Fibroblast of lung (primary cell): ENCODE measurements at regions not wholly inside any gene's neighbourhood (a gene's known extent, or its start where the extent isn't known, plus 50 kb on each side); places are given as distances from the start of the nearest gene placed in this dataset.

Experiments used
- DNase-seq, 2 donors: peaks; one replicate each; pipeline versions ENCODE4 v3.0.0 to v3.0.0-alpha.2; 2010; ENCODE audit warnings: low read depth in 2 of 2
- H2AFZ ChIP-seq: 2 replicates; pipeline ENCODE4 v1.5.1; 2012; ENCODE audit warnings: low read length, control low read depth, inconsistent platforms
- H3K27ac ChIP-seq: 2 replicates; pipeline ENCODE4 v1.5.1; 2011; ENCODE audit warnings: low read length, control low read depth; ENCODE audit not compliant: insufficient read depth
- H3K27me3 ChIP-seq: 2 replicates; pipeline ENCODE4 v1.5.1; 2011; ENCODE audit warnings: mild to moderate bottlenecking, low read length; ENCODE audit not compliant: control insufficient read depth, insufficient read depth
- H3K36me3 ChIP-seq: 2 replicates; pipeline ENCODE4 v1.5.1; 2011; ENCODE audit warnings: low read length; ENCODE audit not compliant: control insufficient read depth, insufficient read depth
- H3K4me1 ChIP-seq: 2 replicates; pipeline ENCODE4 v1.5.1; 2011; ENCODE audit warnings: low read length; ENCODE audit not compliant: control insufficient read depth, insufficient read depth; ENCODE audit errors: extremely low read depth
- H3K4me2 ChIP-seq: 2 replicates; pipeline ENCODE4 v1.5.1; 2011; ENCODE audit warnings: low read length, control low read depth; ENCODE audit not compliant: insufficient read depth; ENCODE audit errors: extremely low read depth
- H3K4me3 ChIP-seq, 4 experiments: fragments of 200-600 bp in 1 of 4; sonication (generic) in 1 of 4; replicated peaks in 1 of 4; 2 replicates each; pipeline ENCODE4 v1.5.1; 2011 to 2016; ENCODE audit warnings: low read length in 4 of 4, low read depth in 3 of 4, mild to moderate bottlenecking in 3 of 4, control low read depth in 2 of 4, inconsistent platforms in 1 of 4, mixed read lengths in 1 of 4; ENCODE audit not compliant: insufficient read depth in 1 of 4; ENCODE audit errors: control extremely low read depth in 1 of 4
- H3K79me2 ChIP-seq: 2 replicates; pipeline ENCODE4 v1.5.1; 2012; ENCODE audit warnings: mild to moderate bottlenecking, low read length, inconsistent platforms; ENCODE audit not compliant: control insufficient read depth, insufficient read depth
- H3K9ac ChIP-seq: 2 replicates; pipeline ENCODE4 v1.5.1; 2011; ENCODE audit warnings: mild to moderate bottlenecking, low read length, control low read depth; ENCODE audit not compliant: insufficient read depth
- H3K9me3 ChIP-seq: 2 replicates; pipeline ENCODE4 v1.5.1; 2012; ENCODE audit warnings: low read depth, low read length; ENCODE audit not compliant: control insufficient read depth, insufficient read depth
- H4K20me1 ChIP-seq: 2 replicates; pipeline ENCODE4 v1.5.1; 2011; ENCODE audit warnings: low read length; ENCODE audit not compliant: control insufficient read depth, insufficient read depth; ENCODE audit errors: extremely low read depth
- EZH2 ChIP-seq: IDR thresholded peaks from 2 replicates; pipeline ENCODE4 v1.5.1; 2012; ENCODE audit warnings: low read length, control low read depth, mild to moderate bottlenecking; ENCODE audit errors: missing control alignments
- TF ChIP-seq, protein P1 (sequence below), 2 donors: IDR thresholded peaks in 1 of 2; conservative IDR thresholded peaks in 1 of 2; 1 replicate in 1 of 2; 2 replicates in 1 of 2; pipeline ENCODE4 v1.5.1; 2011 to 2012; ENCODE audit warnings: low read length in 2 of 2, control low read depth in 1 of 2, inconsistent platforms in 1 of 2, low read depth in 1 of 2, mild to moderate bottlenecking in 1 of 2

DNA sequence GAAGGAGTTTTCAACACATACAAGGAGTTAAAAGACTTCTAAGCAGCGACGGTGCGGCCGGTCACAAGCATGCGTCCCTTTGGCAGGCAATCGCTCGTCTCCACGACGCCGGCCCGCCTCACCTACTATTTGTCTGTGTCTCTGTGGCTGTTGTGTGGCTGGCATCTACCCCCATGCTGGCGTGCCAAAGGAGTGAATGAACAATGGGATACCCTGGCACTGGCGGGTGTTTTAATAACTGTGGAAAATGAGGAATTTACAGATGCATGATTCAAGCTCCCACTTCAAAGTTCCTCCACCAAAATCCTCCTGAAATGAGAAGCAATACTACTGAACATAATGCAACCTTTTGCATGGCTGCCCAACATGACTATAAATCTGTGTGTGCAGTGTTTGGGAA, 176.6 kb downstream of the KLF5 start:
- H3K4me2 ChIP-seq: no peak overlapping the region
- no peaks in the 10 kb centered on the region for H3K27me3 ChIP-seq
- DNase-seq: peak in 1 of 2 donors; percentile 76
- no peaks in the 10 kb centered on the region for H3K36me3 ChIP-seq
- TF ChIP-seq, protein P1, sequence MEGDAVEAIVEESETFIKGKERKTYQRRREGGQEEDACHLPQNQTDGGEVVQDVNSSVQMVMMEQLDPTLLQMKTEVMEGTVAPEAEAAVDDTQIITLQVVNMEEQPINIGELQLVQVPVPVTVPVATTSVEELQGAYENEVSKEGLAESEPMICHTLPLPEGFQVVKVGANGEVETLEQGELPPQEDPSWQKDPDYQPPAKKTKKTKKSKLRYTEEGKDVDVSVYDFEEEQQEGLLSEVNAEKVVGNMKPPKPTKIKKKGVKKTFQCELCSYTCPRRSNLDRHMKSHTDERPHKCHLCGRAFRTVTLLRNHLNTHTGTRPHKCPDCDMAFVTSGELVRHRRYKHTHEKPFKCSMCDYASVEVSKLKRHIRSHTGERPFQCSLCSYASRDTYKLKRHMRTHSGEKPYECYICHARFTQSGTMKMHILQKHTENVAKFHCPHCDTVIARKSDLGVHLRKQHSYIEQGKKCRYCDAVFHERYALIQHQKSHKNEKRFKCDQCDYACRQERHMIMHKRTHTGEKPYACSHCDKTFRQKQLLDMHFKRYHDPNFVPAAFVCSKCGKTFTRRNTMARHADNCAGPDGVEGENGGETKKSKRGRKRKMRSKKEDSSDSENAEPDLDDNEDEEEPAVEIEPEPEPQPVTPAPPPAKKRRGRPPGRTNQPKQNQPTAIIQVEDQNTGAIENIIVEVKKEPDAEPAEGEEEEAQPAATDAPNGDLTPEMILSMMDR (conservative IDR thresholded peaks at IDR 0.05 in 1 of 2, IDR thresholded peaks at IDR 0.05 in 1 of 2; ENCODE audit: low read depth in 1 of 2, low read length in 2 of 2): no peak
- H3K27ac ChIP-seq: no peak overlapping the region
- no peaks in the 10 kb centered on the region for H3K9me3 ChIP-seq
- H3K79me2 ChIP-seq: no peaks in the 10 kb centered on the region
- no peak overlapping the region for H2AFZ ChIP-seq
- H4K20me1 ChIP-seq: no peaks in the 10 kb centered on the region
- no peak overlapping the region for H3K4me3 ChIP-seq
- H3K9ac ChIP-seq: no peak overlapping the region
- no peaks in the 10 kb centered on the region for H3K4me1 ChIP-seq

DNA sequence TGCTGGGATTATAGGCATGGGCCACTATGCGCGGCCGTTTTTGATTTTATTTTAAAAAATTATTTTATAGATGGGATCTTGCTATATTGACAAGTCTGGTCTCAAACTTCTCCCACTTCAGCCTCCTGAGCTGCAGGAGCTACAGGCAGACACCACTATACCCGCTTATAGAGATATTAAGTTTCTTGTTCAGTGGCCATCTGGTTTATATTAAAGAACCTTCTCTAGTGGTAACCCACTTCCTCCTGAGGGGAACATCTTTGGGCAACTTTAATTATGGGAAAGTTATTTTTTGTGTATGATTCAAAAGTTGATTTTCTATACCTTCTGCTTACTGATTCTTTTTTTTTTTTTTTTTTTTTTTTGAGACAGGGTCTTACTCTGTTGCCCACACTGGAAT, 172.7 kb downstream of the KLF5 start:
- H3K9me3 ChIP-seq: no peaks in the 10 kb centered on the region
- H3K36me3 ChIP-seq: no peaks in the 10 kb centered on the region
- H3K4me3 ChIP-seq: no peak overlapping the region
- H3K4me2 ChIP-seq: no peak overlapping the region
- H3K79me2 ChIP-seq: no peaks in the 10 kb centered on the region
- H3K4me1 ChIP-seq: no peaks in the 10 kb centered on the region
- H3K27ac ChIP-seq: no peak overlapping the region
- no peaks in the 10 kb centered on the region for H3K27me3 ChIP-seq
- H4K20me1 ChIP-seq: no peaks in the 10 kb centered on the region
- TF ChIP-seq EZH2: no peak
- TF ChIP-seq, protein P1 (conservative IDR thresholded peaks at IDR 0.05 in 1 of 2, IDR thresholded peaks at IDR 0.05 in 1 of 2; ENCODE audit: low read depth in 1 of 2, low read length in 2 of 2): no peak
- no peak for DNase-seq
- H2AFZ ChIP-seq: no peak overlapping the region
- H3K9ac ChIP-seq: no peak overlapping the region

DNA sequence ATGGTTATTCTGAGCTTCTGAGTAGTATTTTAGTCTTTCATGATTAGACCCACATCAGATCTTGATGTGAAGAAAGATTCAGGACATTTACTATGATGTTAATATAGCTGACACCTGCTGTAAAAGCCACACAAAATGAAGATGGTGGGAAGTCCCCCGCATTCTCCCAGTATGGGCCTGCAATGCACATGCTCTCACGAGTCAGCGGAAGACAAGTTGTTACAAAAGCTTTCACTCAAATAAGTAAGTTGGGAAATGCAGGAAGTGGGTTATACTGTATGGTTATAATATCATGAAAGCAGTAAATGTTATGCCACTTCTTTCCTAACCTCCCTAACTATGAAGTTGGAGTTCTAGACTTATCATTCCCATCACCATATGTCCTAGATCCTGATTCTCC, 171.9 kb downstream of the KLF5 start:
- Histone ChIP-seq H3K36me3 (no peaks in the 10 kb centered on the region), H3K9me3 (no peaks in the 10 kb centered on the region), H3K27me3 (no peaks in the 10 kb centered on the region), H3K4me1 (no peaks in the 10 kb centered on the region), H3K4me3 (no peak overlapping the region), H3K79me2 (no peaks in the 10 kb centered on the region), H2AFZ (no peak overlapping the region), H3K4me2 (no peak overlapping the region), H4K20me1 (no peaks in the 10 kb centered on the region), H3K9ac (no peak overlapping the region), H3K27ac (no peak overlapping the region)
- DNase-seq: no peak
- TF ChIP-seq, protein P1 (conservative IDR thresholded peaks at IDR 0.05 in 1 of 2, IDR thresholded peaks at IDR 0.05 in 1 of 2; ENCODE audit: low read depth in 1 of 2, low read length in 2 of 2): no peak
- no peak for TF ChIP-seq EZH2
